Type B pancreatic cell (in vitro differentiated cells): ENCODE measurements at regions not wholly inside any gene's neighbourhood (a gene's known extent, or its start where the extent isn't known, plus 50 kb on each side); places are given as distances from the start of the nearest gene placed in this dataset.

ENCODE experiments used
- DNase-seq: peaks from one replicate; pipeline ENCODE4 v3.0.0; 2021; ENCODE audit warnings: mixed read lengths; ENCODE audit not compliant: unreplicated experiment; ENCODE audit errors: extremely low spot score
- H3K27ac Mint-ChIP-seq: 2 replicates; pipeline ENCODE4 v1.8.0; 2021; ENCODE audit warnings: mild to moderate bottlenecking, mixed read lengths
- H3K27me3 Mint-ChIP-seq: 2 replicates; pipeline ENCODE4 v1.8.0; 2021; ENCODE audit warnings: mixed read lengths
- H3K36me3 Mint-ChIP-seq: 2 replicates; pipeline ENCODE4 v1.8.0; 2021; ENCODE audit warnings: mixed read lengths
- H3K4me1 Mint-ChIP-seq: one replicate; pipeline ENCODE4 v1.8.0; 2021; ENCODE audit warnings: mixed read lengths; ENCODE audit not compliant: unreplicated experiment
- H3K4me3 Mint-ChIP-seq: 2 replicates; pipeline ENCODE4 v1.8.0; 2021; ENCODE audit warnings: mild to moderate bottlenecking, mixed read lengths
- H3K9me3 Mint-ChIP-seq: 2 replicates; pipeline ENCODE4 v1.8.0; 2021; ENCODE audit warnings: mixed read lengths
- TF ChIP-seq, protein P1 (sequence below): fragments of 200-600 bp; sonication (generic); conservative IDR thresholded peaks from 2 replicates; pipeline ENCODE4 v1.5.0; 2021; ENCODE audit warnings: antibody characterized with exemption, mild to moderate bottlenecking

- H3K4me3 Mint-ChIP-seq, result no peak overlapping the region
- TF ChIP-seq, protein P1, sequence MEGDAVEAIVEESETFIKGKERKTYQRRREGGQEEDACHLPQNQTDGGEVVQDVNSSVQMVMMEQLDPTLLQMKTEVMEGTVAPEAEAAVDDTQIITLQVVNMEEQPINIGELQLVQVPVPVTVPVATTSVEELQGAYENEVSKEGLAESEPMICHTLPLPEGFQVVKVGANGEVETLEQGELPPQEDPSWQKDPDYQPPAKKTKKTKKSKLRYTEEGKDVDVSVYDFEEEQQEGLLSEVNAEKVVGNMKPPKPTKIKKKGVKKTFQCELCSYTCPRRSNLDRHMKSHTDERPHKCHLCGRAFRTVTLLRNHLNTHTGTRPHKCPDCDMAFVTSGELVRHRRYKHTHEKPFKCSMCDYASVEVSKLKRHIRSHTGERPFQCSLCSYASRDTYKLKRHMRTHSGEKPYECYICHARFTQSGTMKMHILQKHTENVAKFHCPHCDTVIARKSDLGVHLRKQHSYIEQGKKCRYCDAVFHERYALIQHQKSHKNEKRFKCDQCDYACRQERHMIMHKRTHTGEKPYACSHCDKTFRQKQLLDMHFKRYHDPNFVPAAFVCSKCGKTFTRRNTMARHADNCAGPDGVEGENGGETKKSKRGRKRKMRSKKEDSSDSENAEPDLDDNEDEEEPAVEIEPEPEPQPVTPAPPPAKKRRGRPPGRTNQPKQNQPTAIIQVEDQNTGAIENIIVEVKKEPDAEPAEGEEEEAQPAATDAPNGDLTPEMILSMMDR, result no peak
- H3K36me3 Mint-ChIP-seq, result no peaks in the 10 kb centered on the region
- peaks cover 9% of the 10 kb centered on the region for H3K27me3 Mint-ChIP-seq
- no peaks in the 10 kb centered on the region for H3K9me3 Mint-ChIP-seq
- no peak for DNase-seq
- H3K4me1 Mint-ChIP-seq, result peaks cover 3% of the 10 kb centered on the region
- H3K27ac Mint-ChIP-seq, result no peak overlapping the region
Measured at GRCh38 chr14:38716926-38717325, 386.1 kb downstream of the SEC23A start.

DNA sequence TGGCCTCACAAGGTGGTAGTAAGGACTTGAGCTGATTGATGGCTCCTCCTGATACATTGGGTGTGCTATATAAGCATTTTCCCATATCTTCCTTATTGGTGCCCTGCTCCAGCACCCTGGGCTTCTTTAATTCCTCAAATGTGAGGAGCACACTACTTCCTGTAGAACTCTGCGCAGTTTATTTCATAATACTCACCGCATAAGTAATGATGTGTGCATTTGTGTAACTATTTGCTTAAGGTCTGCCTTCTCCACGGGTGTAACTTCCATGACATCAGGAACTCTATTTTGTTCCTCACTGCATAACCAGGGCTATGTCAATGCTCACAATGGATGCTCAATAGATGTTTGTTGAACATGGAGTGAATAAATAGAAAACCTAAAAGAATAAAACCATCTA is 392.2 kb downstream of the SEC23A start:
- no peaks in the 10 kb centered on the region for H3K36me3 Mint-ChIP-seq
- TF ChIP-seq, protein P1, result no peak
- peaks cover 3% of the 10 kb centered on the region for H3K27me3 Mint-ChIP-seq
- no peak for DNase-seq
- no peak overlapping the region for H3K27ac Mint-ChIP-seq
- no peaks in the 10 kb centered on the region for H3K4me1 Mint-ChIP-seq
- no peak overlapping the region for H3K4me3 Mint-ChIP-seq
- H3K9me3 Mint-ChIP-seq, result no peaks in the 10 kb centered on the region

GRCh38 chr14:38710196-38710595 is 392.8 kb downstream of the SEC23A start:
- Mint-ChIP-seq H3K36me3 (no peaks in the 10 kb centered on the region), H3K27ac (no peak overlapping the region), H3K27me3 (peaks cover 3% of the 10 kb centered on the region), H3K4me1 (no peaks in the 10 kb centered on the region), H3K4me3 (no peak overlapping the region), H3K9me3 (no peaks in the 10 kb centered on the region)
- no peak for DNase-seq
- TF ChIP-seq, protein P1, result no peak

- H3K36me3 Mint-ChIP-seq, result no peaks in the 10 kb centered on the region
- no peak for DNase-seq
- TF ChIP-seq, protein P1, result no peak
- no peaks in the 10 kb centered on the region for H3K4me1 Mint-ChIP-seq
- H3K9me3 Mint-ChIP-seq, result no peaks in the 10 kb centered on the region
- no peak overlapping the region for H3K27ac Mint-ChIP-seq
- H3K27me3 Mint-ChIP-seq, result no peaks in the 10 kb centered on the region
- no peak overlapping the region for H3K4me3 Mint-ChIP-seq
Measured at GRCh38 chr14:38705220-38705619, 397.8 kb downstream of the SEC23A start.

- no peaks in the 10 kb centered on the region for H3K4me1 Mint-ChIP-seq
- H3K36me3 Mint-ChIP-seq, result no peaks in the 10 kb centered on the region
- no peak for DNase-seq
- H3K27me3 Mint-ChIP-seq, result no peaks in the 10 kb centered on the region
- H3K27ac Mint-ChIP-seq, result no peak overlapping the region
- TF ChIP-seq, protein P1, result no peak
- no peak overlapping the region for H3K4me3 Mint-ChIP-seq
- H3K9me3 Mint-ChIP-seq, result no peaks in the 10 kb centered on the region
Measured at GRCh38 chr14:38704220-38704619, 398.8 kb downstream of the SEC23A start.

GRCh38 chr14:38696925-38697324 is 406.1 kb downstream of the SEC23A start:
- Mint-ChIP-seq H3K27ac (no peak overlapping the region), H3K4me1 (no peaks in the 10 kb centered on the region), H3K9me3 (no peaks in the 10 kb centered on the region), H3K4me3 (no peak overlapping the region), H3K27me3 (no peaks in the 10 kb centered on the region), H3K36me3 (no peaks in the 10 kb centered on the region)
- DNase-seq, result no peak
- TF ChIP-seq, protein P1, result no peak
